NB4 (cell line): ENCODE measurements at regions not wholly inside any gene's neighbourhood (a gene's known extent, or its start where the extent isn't known, plus 50 kb on each side); places are given as distances from the start of the nearest gene placed in this dataset.

ENCODE experiments used
- DNase-seq: peaks from one replicate; pipeline ENCODE4 v3.0.0; 2010; ENCODE audit warnings: low read depth
- H3K4me3 ChIP-seq: one replicate; pipeline ENCODE4 v1.5.1; 2011; ENCODE audit warnings: mild to moderate bottlenecking, low read depth, low read length, moderate library complexity
- MYC ChIP-seq: IDR thresholded peaks from 2 replicates; pipeline ENCODE4 v1.6.1; 2011; ENCODE audit warnings: low read depth, low read length
- POLR2A ChIP-seq: IDR thresholded peaks from 2 replicates; pipeline ENCODE4 v1.6.1; 2011; ENCODE audit warnings: mild to moderate bottlenecking; ENCODE audit not compliant: insufficient read length; ENCODE audit errors: extremely low read depth
- TF ChIP-seq, protein P1 (sequence below): IDR thresholded peaks from 2 replicates; pipeline ENCODE4 v1.6.1; 2011; ENCODE audit warnings: low read depth, low read length
- TF ChIP-seq, protein P2 (sequence below): IDR thresholded peaks from one replicate; pipeline ENCODE4 v1.5.1; 2012; ENCODE audit warnings: low read depth, low read length

DNA sequence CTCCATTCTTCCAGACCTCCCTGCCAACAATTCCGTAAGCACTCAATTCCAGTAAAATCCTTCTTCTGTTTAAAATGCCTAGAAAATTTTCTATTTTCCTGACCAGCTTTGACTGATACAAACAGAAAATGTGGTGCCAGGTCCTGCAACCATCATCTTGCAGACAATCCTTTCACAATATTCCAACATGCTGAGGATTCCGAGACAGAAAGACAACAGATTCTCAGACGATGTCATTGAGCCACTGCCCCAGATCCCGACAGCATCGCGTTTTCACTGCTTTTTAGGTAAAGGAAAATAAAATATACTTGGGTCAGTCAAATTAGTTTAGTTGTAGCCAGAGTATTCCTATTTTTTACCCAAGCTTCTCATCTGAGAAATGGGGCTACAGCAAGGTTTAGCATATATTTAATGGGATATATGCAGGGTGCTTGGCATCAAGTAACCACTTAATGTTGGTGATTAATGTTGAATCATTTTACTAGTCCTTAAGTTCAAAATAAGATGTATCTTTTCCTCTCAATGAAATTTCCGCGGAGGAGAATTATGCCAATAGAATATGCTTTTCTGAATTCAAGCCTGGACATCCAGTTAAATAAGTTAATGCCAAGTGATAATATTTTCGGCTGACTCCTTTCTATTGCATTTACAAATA is 866.6 kb downstream of the SLC4A3 start:
- H3K4me3 ChIP-seq, result no peak overlapping the region
- TF ChIP-seq MYC, result no peak
- TF ChIP-seq, protein P1, sequence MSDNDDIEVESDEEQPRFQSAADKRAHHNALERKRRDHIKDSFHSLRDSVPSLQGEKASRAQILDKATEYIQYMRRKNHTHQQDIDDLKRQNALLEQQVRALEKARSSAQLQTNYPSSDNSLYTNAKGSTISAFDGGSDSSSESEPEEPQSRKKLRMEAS, result no peak
- no peak for TF ChIP-seq POLR2A
- TF ChIP-seq, protein P2, sequence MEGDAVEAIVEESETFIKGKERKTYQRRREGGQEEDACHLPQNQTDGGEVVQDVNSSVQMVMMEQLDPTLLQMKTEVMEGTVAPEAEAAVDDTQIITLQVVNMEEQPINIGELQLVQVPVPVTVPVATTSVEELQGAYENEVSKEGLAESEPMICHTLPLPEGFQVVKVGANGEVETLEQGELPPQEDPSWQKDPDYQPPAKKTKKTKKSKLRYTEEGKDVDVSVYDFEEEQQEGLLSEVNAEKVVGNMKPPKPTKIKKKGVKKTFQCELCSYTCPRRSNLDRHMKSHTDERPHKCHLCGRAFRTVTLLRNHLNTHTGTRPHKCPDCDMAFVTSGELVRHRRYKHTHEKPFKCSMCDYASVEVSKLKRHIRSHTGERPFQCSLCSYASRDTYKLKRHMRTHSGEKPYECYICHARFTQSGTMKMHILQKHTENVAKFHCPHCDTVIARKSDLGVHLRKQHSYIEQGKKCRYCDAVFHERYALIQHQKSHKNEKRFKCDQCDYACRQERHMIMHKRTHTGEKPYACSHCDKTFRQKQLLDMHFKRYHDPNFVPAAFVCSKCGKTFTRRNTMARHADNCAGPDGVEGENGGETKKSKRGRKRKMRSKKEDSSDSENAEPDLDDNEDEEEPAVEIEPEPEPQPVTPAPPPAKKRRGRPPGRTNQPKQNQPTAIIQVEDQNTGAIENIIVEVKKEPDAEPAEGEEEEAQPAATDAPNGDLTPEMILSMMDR, result no peak
- no peak for DNase-seq

DNA sequence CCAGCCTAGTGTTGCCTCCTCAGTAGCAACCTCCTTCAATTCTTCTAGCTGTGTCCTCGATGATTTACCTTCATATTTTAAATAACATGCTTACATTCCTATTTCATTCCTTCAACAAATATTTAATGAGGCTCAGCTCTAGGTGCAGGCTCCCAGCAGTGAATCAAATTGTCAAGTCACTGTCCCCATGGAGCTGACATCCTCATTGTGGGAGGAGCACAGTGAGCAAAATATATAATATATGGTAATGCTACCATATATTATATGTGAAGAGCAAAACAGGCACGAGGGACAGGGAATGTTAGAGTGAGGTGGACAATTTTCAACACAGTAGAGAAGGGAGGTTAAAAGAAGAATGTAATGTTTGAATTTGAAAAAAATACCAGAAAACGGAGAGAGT is 869.1 kb downstream of the SLC4A3 start:
- H3K4me3 ChIP-seq, result no peak overlapping the region
- TF ChIP-seq, protein P1, result no peak
- no peak for DNase-seq

DNA sequence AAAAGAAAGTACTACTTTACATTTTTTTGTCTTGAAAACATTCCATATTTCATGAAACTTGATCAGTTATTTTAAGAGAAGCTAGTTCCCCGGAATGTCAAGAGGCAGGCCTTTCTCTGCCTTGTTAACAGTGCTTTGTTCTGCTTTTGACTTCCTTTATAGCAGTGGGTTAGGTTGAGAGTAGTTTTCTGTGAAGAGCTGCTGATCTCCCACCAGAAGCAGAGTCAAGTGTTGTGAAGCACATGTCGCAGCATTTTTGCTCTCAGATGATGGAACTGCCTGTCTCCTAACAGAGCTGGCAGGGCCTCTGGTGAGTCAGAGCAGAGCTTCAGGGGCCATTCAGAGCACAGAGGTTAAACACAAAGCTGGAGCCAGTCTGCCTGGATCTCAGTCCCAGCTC is 871.8 kb downstream of the SLC4A3 start:
- no peak for DNase-seq
- no peak overlapping the region for H3K4me3 ChIP-seq
- TF ChIP-seq POLR2A, result no peak
- TF ChIP-seq, protein P2, result no peak
- no peak for TF ChIP-seq MYC
- TF ChIP-seq, protein P1, result no peak

DNA sequence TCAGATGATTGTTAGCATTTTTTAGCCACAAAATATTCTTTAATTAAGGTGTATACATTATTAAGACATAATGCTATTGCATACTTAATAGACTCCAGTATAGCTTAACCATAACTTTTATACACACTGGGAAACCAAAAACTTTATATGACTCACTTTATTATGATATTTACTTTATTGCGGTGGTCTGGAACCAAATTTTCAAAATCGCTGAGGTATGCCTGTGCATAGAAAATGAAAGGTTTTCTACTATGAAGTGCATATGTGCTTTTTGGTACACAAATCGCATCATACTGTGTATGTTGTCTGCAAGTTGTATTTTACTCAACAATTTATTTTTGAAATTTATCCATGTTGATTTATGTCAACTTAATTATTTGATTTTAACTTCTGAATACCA is 875.1 kb downstream of the SLC4A3 start:
- no peak overlapping the region for H3K4me3 ChIP-seq
- DNase-seq, result no peak
- TF ChIP-seq MYC, result no peak
- TF ChIP-seq POLR2A, result no peak
- TF ChIP-seq, protein P2, result no peak
- TF ChIP-seq, protein P1, result no peak

DNA sequence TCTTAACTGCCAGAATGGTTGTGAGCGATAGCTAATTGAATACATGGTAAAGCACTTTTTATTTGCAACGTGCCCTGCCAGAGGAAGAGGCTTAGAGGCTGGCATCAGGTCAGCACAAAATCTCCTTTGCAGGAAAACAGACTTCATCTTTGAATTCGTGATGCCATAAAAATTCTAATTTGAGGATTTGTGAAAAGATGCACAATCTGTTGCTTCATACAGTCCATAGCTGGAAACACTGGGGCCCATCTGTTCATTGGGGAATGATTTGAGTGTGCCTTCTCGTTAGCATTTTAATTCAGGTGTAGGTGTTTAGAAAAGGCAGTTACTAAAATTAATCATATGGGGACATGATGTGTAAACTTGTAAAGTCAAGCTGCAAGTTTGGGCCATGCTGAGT is 876.0 kb downstream of the SLC4A3 start:
- DNase-seq, result no peak
- H3K4me3 ChIP-seq, result no peak overlapping the region
- TF ChIP-seq, protein P2, result no peak
- TF ChIP-seq POLR2A, result no peak
- TF ChIP-seq, protein P1, result no peak
- no peak for TF ChIP-seq MYC

DNA sequence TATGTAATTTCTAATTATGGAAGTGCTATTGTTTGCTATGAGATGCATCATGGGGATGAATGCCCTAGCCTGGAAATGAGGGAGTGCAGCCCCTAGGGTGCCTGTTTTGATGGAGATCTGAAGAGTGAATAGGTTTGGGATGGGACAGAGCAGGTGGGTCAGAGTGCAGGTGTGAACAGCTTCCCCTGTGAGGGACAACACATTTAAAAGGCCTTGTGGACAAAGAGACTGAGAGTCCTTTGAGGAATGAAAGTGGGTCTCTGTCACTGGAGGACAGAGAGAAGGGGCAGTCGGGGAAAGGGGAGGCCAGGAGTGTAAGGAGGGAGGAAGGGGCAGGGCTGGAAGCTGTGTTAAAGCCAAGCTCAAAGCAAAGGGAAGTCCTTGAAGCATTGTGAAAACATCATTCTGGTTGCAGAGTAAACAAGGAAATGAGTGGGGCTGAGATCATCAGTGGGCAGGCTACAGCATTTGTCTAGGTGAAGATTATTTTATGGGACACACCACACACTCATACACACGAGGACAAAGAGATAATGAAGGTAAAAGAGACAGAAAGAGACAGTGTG is 877.6 kb downstream of the SLC4A3 start:
- no peak overlapping the region for H3K4me3 ChIP-seq
- DNase-seq, result no peak
- TF ChIP-seq POLR2A (no peak), MYC (no peak)
- TF ChIP-seq, protein P1, result no peak
- TF ChIP-seq, protein P2, result no peak
